Stimulated activated CD4-positive, alpha-beta T cell treated with anti-CD3 and anti-CD28 coated beads, Interleukin-4, amount 100 ng/mL, for 24 hours (primary cell): ENCODE measurements at regions not wholly inside any gene's neighbourhood (a gene's known extent, or its start where the extent isn't known, plus 50 kb on each side); places are given as distances from the start of the nearest gene placed in this dataset.
A peak's percentile ranks its signal among the peaks of the same experiment; 100 is the strongest.
"Not testable (repeated sequence)": the region's sequence is repeated elsewhere in the genome, so short reads cannot be mapped to it uniquely, and the experiment has no call there.

ENCODE experiments used
- DNase-seq: peaks from one replicate; pipeline ENCODE4 v3.0.0-alpha.2; 2020

- peak; percentile 84 for DNase-seq
Observed at GRCh38 chr12:107607464-107608392, 77.9 kb upstream of the PWP1 start.

DNA sequence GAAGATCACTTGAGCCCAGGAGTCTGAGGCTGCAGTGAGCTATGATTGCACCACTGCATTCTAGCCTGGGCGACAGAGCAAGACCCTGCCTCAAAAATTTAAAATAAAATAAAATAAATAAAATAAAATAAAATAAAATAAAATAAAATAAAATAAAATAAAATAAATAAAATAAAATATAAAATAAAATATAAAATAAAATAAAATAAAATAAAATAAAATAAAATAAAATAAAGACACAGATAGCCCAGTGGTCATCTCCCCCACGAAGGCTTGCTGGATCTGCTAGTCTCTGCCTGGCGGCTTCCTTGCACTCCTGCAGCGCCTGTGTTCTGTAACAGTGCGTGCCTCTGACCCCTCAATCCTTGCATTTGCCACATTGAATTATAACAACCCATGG, 76.8 kb upstream of the PWP1 start:
- DNase-seq = not testable (repeated sequence)

DNA sequence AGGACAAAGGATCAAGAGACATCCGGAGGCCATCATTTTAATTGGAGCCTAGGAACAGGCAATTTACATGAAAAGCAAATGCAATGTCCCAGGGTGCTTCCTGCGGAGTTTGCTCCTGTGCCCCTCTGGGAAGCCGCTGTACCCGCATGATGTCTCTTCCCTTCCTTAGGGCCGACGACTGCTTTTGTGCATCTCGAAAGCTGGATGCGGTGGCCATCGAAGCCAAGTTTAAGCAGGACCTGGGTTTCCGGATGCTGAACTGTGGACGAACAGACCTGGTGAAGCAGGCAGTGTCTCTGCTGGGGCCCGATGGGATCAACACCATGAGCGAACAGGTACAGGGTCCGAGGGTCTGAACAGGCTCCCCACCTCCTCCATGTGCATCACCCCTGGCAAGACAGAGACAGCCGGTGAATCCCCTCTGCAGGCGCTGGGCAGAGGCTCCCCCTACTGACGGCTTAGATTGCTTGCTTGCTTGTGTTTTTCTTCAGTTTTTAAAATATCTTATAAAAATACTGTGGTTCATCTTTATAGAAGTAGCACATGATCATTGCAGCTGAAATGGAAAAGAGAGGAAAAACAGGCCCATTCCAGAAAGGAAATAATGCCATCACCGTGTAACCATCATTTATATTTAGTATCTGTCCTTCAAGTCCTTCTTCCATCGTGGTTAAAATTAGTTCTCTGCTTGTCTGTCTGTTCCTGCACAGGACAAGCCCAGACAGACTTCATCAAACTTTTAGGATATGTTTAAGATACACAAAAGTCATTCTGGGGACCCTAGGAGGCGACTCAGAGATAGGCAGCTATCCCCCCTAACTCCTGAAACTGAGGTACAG, 75.4 kb upstream of the PWP1 start:
- DNase-seq = peak; percentile 20

- DNase-seq = no peak
Observed at GRCh38 chr12:107612508-107612907, 73.1 kb upstream of the PWP1 start.

DNA sequence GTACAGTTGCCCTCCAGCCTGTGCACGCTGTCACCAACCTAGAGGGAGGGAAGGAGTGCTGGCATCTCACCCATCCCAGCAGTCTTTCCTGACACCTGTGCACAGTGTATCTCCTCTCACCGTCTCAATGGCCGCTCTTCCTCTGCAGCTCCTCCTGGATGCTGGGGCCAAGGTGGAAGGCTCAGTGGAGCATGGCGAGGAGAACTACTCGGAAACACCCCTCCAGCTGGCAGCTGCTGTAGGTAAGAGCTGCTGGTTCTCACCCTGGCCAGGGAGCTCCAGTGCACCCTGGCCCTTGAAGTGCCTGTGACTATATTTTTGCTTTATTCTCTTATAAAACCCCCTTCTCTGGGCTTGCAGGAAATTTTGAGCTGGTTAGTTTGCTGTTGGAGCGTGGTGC, 68.7 kb upstream of the PWP1 start:
- no peak for DNase-seq

- no peak for DNase-seq
Observed at GRCh38 chr12:107618106-107618505, 67.5 kb upstream of the PWP1 start.

DNA sequence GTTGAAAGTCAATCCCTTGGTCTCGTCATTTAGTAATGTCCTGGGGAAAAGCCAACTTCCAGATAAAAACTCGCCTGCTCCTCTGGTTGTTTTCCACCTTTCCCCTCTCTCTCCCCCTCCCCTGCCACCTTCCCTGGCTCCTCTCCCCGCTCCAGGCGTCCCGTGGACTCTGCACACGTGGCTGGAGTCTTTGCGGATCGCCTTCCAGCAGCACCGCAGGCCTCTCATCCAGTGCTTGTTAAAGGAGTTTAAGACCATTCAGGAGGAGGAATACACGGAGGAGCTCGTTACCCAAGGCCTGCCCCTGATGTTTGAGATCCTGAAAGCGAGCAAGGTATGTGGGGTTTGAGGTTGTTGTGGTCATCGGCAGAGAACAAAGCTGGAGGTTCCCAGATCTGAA, 65.8 kb upstream of the PWP1 start:
- no peak for DNase-seq

DNA sequence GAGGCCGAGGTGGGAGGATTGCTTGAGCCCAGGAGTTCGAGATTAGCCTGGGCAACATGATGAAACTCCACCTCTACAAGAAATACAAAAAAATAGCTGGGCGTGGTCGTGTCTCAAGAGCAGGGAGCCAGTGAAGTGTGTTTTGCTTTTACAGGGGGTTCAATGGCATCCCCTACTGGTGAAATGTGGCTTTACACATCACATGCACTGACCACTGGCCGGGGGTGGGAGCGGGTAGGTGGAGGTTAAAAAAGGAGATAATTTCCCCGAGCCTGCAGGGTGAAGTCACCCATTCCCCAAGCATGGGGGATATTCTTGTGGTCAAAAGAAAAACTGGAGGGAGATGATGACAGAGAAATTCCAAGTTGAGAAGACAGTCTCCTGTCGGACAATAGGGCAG, 63.6 kb upstream of the PWP1 start:
- DNase-seq = no peak

- no peak for DNase-seq
Observed at GRCh38 chr12:107624493-107624892, 61.1 kb upstream of the PWP1 start.

GRCh38 chr12:107631715-107632114, 53.9 kb upstream of the PWP1 start:
- no peak for DNase-seq

GRCh38 chr12:107632246-107632645, 53.4 kb upstream of the PWP1 start:
- DNase-seq = no peak

- no peak for DNase-seq
Observed at GRCh38 chr12:107634530-107634929, 51.1 kb upstream of the PWP1 start.

DNA sequence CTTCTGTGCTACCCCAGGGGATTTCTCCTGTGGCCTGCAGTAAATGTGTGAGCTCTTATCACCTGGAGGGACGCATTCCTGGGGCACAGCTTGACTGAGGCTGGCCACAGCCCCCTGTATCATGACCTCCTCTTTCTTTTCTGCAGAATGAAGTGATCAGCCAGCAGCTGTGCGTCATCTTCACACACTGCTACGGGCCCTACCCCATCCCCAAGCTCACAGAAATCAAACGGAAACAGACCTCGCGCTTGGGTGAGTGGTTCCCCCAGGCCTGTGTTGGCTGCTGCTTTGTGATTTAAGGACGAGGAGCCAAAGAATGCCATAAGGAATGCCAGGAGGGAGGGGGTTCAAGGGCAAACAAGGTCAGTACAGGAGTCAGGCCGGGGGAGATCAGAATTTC, 50.5 kb upstream of the PWP1 start:
- DNase-seq = no peak
